GM19025 (cell line): ENCODE measurements at regions not wholly inside any gene's neighbourhood (a gene's known extent, or its start where the extent isn't known, plus 50 kb on each side); places are given as distances from the start of the nearest gene placed in this dataset.
"Not testable (repeated sequence)": the region's sequence is repeated elsewhere in the genome, so short reads cannot be mapped to it uniquely, and the experiment has no call there.

Source experiments
- ATAC-seq: cut with Tn5 transposase; IDR thresholded peaks from one replicate; pipeline ENCODE4 v1.9.1; 2021; ENCODE audit warnings: mild to moderate bottlenecking, low read depth, moderate library complexity; ENCODE audit not compliant: unreplicated experiment

GRCh38 chr2:117336496-117336895, 478.0 kb upstream of the DDX18 start:
- ATAC-seq = no peak

GRCh38 chr2:117337981-117338380, 476.5 kb upstream of the DDX18 start:
- not testable (repeated sequence) for ATAC-seq

GRCh38 chr2:117339980-117340379, 474.5 kb upstream of the DDX18 start:
- no peak for ATAC-seq

DNA sequence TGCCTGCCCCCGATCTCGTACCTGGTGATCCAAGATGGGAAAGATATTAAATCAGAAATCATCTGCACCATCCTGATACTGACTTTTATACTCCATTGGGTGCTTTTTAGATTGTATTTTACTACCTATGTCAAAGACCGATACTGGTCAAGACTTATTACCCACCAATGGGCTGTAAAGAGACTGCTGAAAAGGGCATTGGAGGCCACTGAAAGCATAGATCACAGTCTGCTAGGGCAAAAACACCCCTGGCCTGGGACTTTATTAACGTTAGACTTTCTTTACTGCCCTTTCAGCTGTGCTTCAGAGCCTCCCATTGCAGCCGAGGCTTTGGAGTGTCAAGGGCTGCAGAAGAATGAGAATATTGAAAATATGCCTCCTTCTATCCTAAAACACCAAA, 472.8 kb upstream of the DDX18 start:
- ATAC-seq = no peak

- no peak for ATAC-seq
Measured at GRCh38 chr2:117342415-117342814, 472.1 kb upstream of the DDX18 start.

- ATAC-seq = no peak
Measured at GRCh38 chr2:117349687-117350086, 464.8 kb upstream of the DDX18 start.

DNA sequence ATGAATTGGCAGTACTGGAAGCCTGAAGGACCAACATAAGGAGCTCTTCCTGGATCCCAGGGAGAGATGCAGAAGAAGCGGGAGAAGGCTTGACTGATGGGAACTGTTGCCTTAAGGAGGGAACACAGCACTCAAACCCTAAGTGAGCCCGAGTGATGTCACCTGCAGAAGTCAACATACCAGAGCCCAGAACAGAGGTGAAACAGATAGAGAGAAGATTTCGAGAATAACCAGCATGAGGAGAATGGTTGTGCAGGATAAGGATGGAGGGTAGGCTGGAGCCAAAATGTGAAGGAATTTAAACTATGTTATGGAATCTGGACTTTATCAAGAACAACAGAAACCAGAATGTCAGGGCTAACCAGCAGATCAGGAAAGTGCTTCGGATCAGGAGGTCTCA, 463.1 kb upstream of the DDX18 start:
- no peak for ATAC-seq

- no peak for ATAC-seq
Measured at GRCh38 chr2:117359266-117359914, 455.1 kb upstream of the DDX18 start.

DNA sequence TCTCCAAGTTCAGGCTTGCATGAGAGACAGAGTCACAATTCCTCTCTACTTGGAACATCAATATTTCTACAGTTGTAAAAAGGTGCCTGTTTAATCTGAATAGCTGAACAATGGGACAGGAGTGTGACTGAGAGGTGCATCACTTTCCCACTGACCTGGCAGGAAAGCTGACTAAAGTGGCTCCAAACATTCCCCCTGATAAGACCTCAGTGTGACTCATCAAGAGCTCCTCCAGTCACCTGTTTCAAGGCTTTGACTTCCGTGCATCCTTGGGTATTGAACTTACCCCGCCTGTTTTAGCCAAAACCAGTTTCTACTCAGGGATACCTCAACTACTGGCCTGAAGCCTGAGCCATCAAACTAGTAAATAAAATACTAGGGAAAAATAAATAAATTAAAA, 453.9 kb upstream of the DDX18 start:
- ATAC-seq = no peak

DNA sequence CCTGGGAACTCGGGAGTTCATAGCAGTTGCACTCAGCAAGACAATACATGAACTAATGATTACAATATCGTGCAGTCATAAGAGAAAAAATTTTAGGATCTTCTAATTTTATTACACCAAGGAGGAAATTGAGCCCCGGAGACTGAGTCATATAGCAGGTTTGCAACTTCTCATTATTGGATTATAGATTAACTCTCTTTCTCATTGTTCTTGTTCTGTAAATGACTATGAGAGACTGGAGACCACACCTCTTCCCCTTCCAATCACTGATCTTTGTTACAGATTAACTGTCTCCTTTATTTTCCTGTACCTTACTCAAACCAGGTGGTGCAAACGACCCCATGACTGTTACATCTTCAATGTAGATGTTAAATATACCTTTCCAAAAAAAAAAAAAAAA, 435.8 kb upstream of the DDX18 start:
- ATAC-seq = peak; percentile 45

DNA sequence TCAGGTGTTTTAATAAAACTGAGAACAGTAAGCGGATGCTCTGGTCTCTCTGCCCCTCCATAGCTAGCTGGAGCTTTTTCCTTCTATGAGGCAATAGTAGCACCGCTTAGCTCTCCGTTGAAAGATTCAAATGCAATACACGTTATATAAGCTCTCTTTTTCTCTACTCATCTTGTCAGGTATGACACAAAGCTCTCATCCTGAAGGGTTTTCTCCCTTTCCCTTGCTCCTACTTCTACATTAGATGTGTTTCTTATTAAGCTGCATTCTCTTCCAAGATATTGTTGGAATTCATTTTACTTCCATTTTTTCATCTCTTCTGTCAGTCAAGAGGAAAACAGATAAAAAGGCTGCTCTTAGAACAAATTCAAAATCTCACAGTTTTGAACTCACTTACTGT, 434.6 kb upstream of the DDX18 start:
- no peak for ATAC-seq

DNA sequence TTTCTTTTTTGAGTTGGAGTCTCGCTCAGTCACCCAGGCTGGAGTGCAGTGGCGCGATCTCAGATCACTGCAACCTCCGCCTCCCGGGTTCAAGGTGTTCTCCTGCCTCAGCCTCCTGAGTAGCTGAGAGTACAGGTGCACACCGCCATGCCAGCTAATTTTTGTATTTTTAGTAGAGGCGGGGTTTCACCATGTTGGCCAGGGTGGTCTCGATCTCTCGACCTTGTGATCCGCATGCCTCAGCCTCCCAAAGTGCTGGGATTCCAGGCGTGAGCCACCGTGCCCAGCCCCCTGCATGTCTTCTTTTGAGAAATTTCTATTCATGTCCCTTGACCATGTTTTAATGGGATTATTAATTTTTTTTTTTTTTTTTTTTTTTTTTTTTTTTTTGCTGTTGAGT, 430.5 kb upstream of the DDX18 start:
- ATAC-seq = not testable (repeated sequence)

GRCh38 chr2:117396161-117396560, 418.3 kb upstream of the DDX18 start:
- no peak for ATAC-seq

DNA sequence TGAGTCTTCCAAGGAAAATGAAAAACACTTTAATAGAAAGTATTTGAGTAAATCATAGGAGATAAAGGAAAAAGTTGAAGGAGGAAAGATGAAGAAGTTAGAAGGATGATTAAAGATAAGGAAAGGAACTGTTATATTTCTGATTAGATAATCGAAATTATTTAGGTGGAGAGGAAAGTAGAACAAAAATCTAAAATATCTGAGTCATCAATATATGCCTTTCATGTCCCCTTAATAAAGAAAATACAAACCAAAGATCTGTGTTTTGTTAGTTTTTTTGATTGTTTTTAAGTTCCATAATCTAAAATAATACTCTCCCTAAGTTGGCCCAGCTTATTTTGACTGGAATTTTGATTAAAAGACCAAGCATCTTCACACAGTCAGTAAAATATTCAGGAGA, 412.9 kb upstream of the DDX18 start:
- ATAC-seq = no peak

DNA sequence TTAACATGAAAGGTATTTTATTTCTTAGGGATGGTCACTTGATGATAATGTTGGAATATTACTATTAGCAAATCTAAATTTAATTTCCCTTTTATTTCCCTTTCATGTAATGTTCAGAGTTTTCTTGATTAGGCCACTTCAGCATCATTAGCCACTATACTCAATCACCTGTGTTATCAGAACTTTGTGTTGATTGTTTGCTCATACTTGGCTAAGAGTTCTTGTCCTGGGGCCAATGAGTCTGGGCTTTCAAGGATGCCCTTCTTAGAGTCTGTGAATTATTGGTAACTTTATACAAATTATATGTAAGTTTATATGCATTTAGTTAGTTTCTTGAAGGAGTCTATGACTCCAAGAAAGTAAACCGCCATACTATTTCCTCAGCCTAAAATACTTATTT, 408.0 kb upstream of the DDX18 start:
- ATAC-seq = no peak

DNA sequence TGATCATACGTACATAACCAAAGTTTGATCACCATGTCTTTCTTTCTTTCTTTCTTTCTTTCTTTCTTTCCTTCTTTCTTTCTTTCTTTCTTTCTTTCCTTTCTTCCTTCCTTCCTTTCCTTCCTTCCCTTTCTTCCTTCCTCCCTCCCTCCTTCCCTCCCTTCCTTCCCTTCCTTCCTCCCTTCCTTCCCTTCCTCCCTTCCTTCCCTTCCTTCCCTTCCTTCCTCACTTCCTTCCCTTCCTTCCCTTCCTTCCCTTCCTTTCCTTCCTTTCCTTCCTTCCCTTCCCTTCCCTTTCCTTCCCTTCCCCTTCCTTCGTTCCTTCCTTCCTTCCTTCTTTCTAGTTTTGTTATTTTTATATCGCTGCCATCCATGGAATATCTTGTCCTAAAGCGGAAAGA, 406.7 kb upstream of the DDX18 start:
- ATAC-seq = no peak

GRCh38 chr2:117409443-117409842, 405.0 kb upstream of the DDX18 start:
- no peak for ATAC-seq

DNA sequence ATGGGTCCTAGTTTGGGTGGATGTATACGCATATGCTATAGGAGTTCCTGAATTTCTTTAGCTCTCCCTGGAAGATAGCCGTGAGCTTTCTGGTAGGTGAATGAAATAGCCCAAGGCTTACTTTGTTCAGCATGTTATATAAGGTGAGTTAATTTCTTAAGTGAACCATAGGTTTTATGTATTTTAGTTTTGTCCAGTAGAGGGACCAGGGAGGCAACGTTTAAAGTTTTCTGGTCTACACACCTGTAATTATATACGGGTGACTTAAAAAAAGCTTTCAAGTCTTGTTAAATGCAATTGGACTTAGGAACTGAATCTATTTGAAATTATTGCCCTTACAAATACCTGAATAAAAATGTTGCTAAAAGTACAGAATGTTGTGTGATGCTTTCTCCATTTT, 402.5 kb upstream of the DDX18 start:
- no peak for ATAC-seq

DNA sequence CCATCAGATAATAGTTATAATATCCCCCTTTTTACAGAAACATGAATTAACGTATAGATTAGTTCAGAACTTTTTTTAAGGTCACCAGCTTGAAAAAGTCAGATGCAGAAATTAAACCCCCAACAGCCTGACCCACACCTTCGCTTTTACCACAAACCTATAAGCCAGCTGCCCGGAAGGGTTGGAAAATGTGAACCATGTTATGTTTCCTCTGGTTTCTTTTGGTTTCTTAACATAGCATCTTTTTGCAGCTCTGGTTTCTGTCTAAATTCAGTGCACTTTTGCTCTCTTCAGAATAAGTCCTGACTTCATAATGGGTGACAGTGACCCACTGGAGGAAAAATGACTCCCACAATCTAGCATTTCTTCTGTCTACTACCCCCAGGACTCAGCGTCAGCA, 381.7 kb upstream of the DDX18 start:
- ATAC-seq = no peak

DNA sequence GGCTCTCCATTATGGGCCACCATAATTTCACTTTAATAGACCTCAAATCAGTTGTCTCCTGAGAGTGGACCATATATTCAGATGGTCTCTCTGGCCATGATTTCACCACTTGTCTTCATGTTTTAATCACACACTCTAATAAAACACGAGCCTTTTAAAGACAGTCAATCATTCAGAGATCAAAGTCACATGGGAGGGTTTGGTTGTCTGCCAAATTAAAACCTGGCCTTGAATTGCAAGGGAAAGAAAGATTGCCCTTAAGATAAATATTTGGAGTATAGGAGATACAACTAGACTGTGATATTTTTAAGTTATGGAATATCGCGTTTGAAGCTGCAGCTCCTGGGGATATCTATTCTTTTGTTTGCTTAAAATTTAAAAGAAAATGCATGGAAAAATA, 377.8 kb upstream of the DDX18 start:
- no peak for ATAC-seq

- no peak for ATAC-seq
Measured at GRCh38 chr2:117470311-117471095, 344.0 kb upstream of the DDX18 start.

- no peak for ATAC-seq
Measured at GRCh38 chr2:117481608-117482007, 332.9 kb upstream of the DDX18 start.
